Tibial nerve (tissue), 4 donors: ENCODE measurements at regions not wholly inside any gene's neighbourhood (a gene's known extent, or its start where the extent isn't known, plus 50 kb on each side); places are given as distances from the start of the nearest gene placed in this dataset.

Experiments used
- CTCF ChIP-seq, 5 experiments: fragments of 200-600 bp in 3 of 5; fragments of 450-650 bp in 2 of 5; sonication (generic) in 3 of 5; IDR thresholded peaks; one replicate each; pipeline ENCODE4 v1.5.1; 2016 to 2019; ENCODE audit warnings: antibody characterized with exemption in 5 of 5, mild to moderate bottlenecking in 3 of 5, moderate library complexity in 2 of 5
- EP300 ChIP-seq, 2 donors: sonication (generic); formaldehyde crosslinking; IDR thresholded peaks; one replicate each; pipeline ENCODE4 v1.6.1; 2017; ENCODE audit warnings: antibody characterized with exemption in 2 of 2, mild to moderate bottlenecking in 1 of 2
- POLR2A ChIP-seq, 2 donors: fragments of 450-650 bp; IDR thresholded peaks; one replicate each; pipeline ENCODE4 v1.6.1; 2017; ENCODE audit warnings: antibody characterized with exemption in 2 of 2, mild to moderate bottlenecking in 2 of 2, moderate library complexity in 2 of 2

- TF ChIP-seq EP300 (IDR thresholded peaks at IDR 0.05) (no peak), CTCF (IDR thresholded peaks at IDR 0.05) (no peak), POLR2A (IDR thresholded peaks at IDR 0.05) (no peak)
Measured at GRCh38 chr9:28808042-28808441, 1234.8 kb upstream of the C9orf72 start.
